ENCODE measurements at regions not wholly inside any gene's neighbourhood (a gene's known extent, or its start where the extent isn't known, plus 50 kb on each side); places are given as distances from the start of the nearest gene placed in this dataset.

- TF ChIP-seq FOXA1 (IDR thresholded peaks at IDR 0.05): no peak
- TF ChIP-seq CTCF (IDR thresholded peaks at IDR 0.05; ENCODE audit: low read depth, low read length, missing input control): no peak
- TF ChIP-seq, protein P1, sequence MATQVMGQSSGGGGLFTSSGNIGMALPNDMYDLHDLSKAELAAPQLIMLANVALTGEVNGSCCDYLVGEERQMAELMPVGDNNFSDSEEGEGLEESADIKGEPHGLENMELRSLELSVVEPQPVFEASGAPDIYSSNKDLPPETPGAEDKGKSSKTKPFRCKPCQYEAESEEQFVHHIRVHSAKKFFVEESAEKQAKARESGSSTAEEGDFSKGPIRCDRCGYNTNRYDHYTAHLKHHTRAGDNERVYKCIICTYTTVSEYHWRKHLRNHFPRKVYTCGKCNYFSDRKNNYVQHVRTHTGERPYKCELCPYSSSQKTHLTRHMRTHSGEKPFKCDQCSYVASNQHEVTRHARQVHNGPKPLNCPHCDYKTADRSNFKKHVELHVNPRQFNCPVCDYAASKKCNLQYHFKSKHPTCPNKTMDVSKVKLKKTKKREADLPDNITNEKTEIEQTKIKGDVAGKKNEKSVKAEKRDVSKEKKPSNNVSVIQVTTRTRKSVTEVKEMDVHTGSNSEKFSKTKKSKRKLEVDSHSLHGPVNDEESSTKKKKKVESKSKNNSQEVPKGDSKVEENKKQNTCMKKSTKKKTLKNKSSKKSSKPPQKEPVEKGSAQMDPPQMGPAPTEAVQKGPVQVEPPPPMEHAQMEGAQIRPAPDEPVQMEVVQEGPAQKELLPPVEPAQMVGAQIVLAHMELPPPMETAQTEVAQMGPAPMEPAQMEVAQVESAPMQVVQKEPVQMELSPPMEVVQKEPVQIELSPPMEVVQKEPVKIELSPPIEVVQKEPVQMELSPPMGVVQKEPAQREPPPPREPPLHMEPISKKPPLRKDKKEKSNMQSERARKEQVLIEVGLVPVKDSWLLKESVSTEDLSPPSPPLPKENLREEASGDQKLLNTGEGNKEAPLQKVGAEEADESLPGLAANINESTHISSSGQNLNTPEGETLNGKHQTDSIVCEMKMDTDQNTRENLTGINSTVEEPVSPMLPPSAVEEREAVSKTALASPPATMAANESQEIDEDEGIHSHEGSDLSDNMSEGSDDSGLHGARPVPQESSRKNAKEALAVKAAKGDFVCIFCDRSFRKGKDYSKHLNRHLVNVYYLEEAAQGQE (IDR thresholded peaks at IDR 0.05): no peak
- TF ChIP-seq RXRA (IDR thresholded peaks at IDR 0.05): no peak
- no peak for TF ChIP-seq RAD21 (IDR thresholded peaks at IDR 0.05)
- no peak for TF ChIP-seq TAF1 (conservative IDR thresholded peaks at IDR 0.05)
- no peak for TF ChIP-seq SP1 (IDR thresholded peaks at IDR 0.05)
- TF ChIP-seq ZBTB33 (IDR thresholded peaks at IDR 0.05): no peak
- no peak for TF ChIP-seq FOXA2 (IDR thresholded peaks at IDR 0.05)
- no peak for TF ChIP-seq EGR1 (IDR thresholded peaks at IDR 0.05; ENCODE audit: low read depth in 2 of 2)
- no peak for TF ChIP-seq ATF3 (IDR thresholded peaks at IDR 0.05)
- TF ChIP-seq HNF4A (conservative IDR thresholded peaks at IDR 0.05): no peak
- no peak for TF ChIP-seq NR2F2 (IDR thresholded peaks at IDR 0.05)
- no peak for TF ChIP-seq HNF4G (IDR thresholded peaks at IDR 0.05)
- no peak for TF ChIP-seq MAX (IDR thresholded peaks at IDR 0.05)
- no peak for TF ChIP-seq YY1 (IDR thresholded peaks at IDR 0.05)
- TF ChIP-seq GABPA (IDR thresholded peaks at IDR 0.05 in 1 of 2, conservative IDR thresholded peaks at IDR 0.05 in 1 of 2): no peak
- no peak for TF ChIP-seq JUND (IDR thresholded peaks at IDR 0.05)
- Histone ChIP-seq H3K9ac (ENCODE audit: low read depth in 1 of 2, low read length in 2 of 2) (no peak overlapping the region), H3K9me3 (ENCODE audit: control insufficient read depth in 4 of 4, low read length in 3 of 4) (no peaks in the 10 kb centered on the region), H3K4me1 (ENCODE audit: control insufficient read depth in 4 of 4, insufficient read depth in 4 of 4, low read length in 3 of 4) (peaks cover 0 to 2% (median 0%) of the 10 kb centered on the region in 4 donors), H3K27me3 (ENCODE audit: control insufficient read depth in 4 of 4, insufficient read depth in 4 of 4, low read length in 3 of 4) (no peaks in the 10 kb centered on the region), H3K4me3 (ENCODE audit: low read depth in 1 of 3, low read length in 3 of 3) (no peak overlapping the region), H3K36me3 (ENCODE audit: control insufficient read depth in 4 of 4, insufficient read depth in 3 of 4, low read depth in 1 of 4, low read length in 3 of 4) (no peaks in the 10 kb centered on the region), H3K27ac (ENCODE audit: low read depth in 1 of 2, low read length in 2 of 2) (no peak overlapping the region)
- no peak for DNase-seq (ENCODE audit: low spot score)
- 78% methylated on average over 3 of the region's 3 CpGs for WGBS
Measured at GRCh38 chr7:16244469-16244868, 176.9 kb downstream of the CRPPA start.

Measured in liver (tissue), 8 donors.